Type B pancreatic cell (in vitro differentiated cells): ENCODE measurements at regions not wholly inside any gene's neighbourhood (a gene's known extent, or its start where the extent isn't known, plus 50 kb on each side); places are given as distances from the start of the nearest gene placed in this dataset.

Experiments used
- DNase-seq: peaks from one replicate; pipeline ENCODE4 v3.0.0; 2021; ENCODE audit warnings: mixed read lengths; ENCODE audit not compliant: unreplicated experiment; ENCODE audit errors: extremely low spot score
- H3K27ac Mint-ChIP-seq: 2 replicates; pipeline ENCODE4 v1.8.0; 2021; ENCODE audit warnings: mild to moderate bottlenecking, mixed read lengths
- H3K27me3 Mint-ChIP-seq: 2 replicates; pipeline ENCODE4 v1.8.0; 2021; ENCODE audit warnings: mixed read lengths
- H3K36me3 Mint-ChIP-seq: 2 replicates; pipeline ENCODE4 v1.8.0; 2021; ENCODE audit warnings: mixed read lengths
- H3K4me1 Mint-ChIP-seq: one replicate; pipeline ENCODE4 v1.8.0; 2021; ENCODE audit warnings: mixed read lengths; ENCODE audit not compliant: unreplicated experiment
- H3K4me3 Mint-ChIP-seq: 2 replicates; pipeline ENCODE4 v1.8.0; 2021; ENCODE audit warnings: mild to moderate bottlenecking, mixed read lengths
- H3K9me3 Mint-ChIP-seq: 2 replicates; pipeline ENCODE4 v1.8.0; 2021; ENCODE audit warnings: mixed read lengths
- TF ChIP-seq, protein P1 (sequence below): fragments of 200-600 bp; sonication (generic); conservative IDR thresholded peaks from 2 replicates; pipeline ENCODE4 v1.5.0; 2021; ENCODE audit warnings: antibody characterized with exemption, mild to moderate bottlenecking

DNA sequence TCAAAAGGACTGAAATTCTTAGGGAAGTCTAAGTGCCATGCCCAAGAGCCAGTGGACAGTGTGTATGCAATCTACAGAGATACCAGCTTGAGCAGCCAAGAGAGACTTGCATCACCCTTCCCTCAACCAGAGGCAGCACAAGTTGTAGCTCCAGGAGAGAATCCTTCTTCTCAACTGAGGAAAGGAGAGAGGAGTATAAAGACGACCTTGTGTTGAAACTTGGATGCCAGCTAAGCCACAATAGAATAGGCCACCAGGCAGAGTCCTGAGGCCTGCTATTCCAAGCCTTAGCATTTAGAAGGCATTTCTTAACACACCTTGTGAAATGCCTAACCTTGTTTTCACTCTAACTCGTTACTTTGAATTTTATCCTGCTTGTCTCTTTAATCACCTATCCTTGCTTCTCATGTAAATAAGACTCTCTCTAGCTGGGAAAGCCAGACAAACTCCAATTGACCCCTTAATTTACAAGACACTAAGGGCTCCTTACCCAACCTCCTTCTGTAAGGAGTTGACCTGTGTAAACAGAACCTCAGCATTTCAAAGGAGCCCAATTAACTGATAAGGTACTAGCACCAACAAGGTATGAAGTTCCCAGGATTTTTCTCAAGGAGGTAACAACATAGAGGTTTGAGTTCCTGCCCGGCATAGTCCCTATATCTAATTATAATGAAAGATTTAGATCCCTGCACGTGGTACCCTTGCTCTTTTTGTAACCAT is 738.8 kb downstream of the AMY1C start:
- no peak for DNase-seq
- Mint-ChIP-seq H3K27ac (no peak overlapping the region), H3K27me3 (no peaks in the 10 kb centered on the region), H3K9me3 (no peaks in the 10 kb centered on the region), H3K36me3 (no peaks in the 10 kb centered on the region), H3K4me3 (no peak overlapping the region), H3K4me1 (no peaks in the 10 kb centered on the region)
- TF ChIP-seq, protein P1, sequence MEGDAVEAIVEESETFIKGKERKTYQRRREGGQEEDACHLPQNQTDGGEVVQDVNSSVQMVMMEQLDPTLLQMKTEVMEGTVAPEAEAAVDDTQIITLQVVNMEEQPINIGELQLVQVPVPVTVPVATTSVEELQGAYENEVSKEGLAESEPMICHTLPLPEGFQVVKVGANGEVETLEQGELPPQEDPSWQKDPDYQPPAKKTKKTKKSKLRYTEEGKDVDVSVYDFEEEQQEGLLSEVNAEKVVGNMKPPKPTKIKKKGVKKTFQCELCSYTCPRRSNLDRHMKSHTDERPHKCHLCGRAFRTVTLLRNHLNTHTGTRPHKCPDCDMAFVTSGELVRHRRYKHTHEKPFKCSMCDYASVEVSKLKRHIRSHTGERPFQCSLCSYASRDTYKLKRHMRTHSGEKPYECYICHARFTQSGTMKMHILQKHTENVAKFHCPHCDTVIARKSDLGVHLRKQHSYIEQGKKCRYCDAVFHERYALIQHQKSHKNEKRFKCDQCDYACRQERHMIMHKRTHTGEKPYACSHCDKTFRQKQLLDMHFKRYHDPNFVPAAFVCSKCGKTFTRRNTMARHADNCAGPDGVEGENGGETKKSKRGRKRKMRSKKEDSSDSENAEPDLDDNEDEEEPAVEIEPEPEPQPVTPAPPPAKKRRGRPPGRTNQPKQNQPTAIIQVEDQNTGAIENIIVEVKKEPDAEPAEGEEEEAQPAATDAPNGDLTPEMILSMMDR, result no peak

DNA sequence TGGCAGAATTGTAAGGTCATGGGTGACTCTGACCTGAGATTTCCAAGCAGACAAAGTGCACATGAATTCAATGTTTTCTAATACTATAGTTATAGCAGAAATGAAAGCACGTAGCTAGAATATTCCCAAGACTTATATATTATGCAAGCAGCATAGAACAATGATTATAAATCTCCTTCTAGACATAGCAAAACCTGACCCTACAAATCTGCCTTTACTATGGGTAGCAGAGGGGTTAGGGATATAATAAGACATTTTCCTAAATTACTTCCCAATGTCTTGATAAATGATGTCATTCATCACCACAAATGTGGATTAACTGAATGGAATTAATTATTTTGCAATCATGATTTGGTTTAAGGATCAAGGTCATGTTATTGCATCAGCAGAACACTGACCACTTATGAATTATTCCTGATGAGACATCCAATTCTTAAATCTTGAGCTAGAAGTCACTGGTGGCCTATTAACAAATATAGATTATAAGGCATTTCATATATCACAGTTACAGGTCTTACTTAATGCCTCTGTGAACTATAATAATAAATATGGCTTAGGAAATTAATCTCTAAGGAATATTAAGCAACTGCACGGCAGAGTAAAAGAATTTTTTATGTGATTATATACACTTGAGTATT is 776.6 kb downstream of the AMY1C start:
- TF ChIP-seq, protein P1, result no peak
- Mint-ChIP-seq H3K36me3 (no peaks in the 10 kb centered on the region), H3K27ac (no peak overlapping the region), H3K4me1 (no peaks in the 10 kb centered on the region), H3K4me3 (no peak overlapping the region), H3K9me3 (no peaks in the 10 kb centered on the region), H3K27me3 (no peaks in the 10 kb centered on the region)
- DNase-seq, result no peak

DNA sequence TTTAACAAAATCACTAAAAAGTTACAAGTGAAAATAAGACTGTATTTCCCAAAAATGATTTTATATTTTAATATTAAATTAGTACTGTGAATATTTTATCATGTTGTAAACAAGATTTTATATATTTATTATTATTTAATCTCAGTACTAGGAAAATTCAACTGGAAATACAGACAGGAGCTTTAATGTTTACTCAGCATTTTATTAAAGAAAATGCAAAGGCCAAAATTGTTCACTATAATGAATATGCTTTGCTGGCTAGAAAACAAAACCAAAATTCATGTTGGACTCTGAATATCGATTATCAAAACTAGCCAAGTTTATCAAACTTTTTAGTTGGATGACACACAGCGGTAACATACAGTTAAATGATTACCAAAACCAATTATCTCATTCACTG is 782.3 kb downstream of the AMY1C start:
- H3K27me3 Mint-ChIP-seq, result no peaks in the 10 kb centered on the region
- peaks cover 4% of the 10 kb centered on the region for H3K9me3 Mint-ChIP-seq
- DNase-seq, result no peak
- no peaks in the 10 kb centered on the region for H3K36me3 Mint-ChIP-seq
- H3K4me1 Mint-ChIP-seq, result no peaks in the 10 kb centered on the region
- no peak overlapping the region for H3K4me3 Mint-ChIP-seq
- TF ChIP-seq, protein P1, result no peak
- no peak overlapping the region for H3K27ac Mint-ChIP-seq

DNA sequence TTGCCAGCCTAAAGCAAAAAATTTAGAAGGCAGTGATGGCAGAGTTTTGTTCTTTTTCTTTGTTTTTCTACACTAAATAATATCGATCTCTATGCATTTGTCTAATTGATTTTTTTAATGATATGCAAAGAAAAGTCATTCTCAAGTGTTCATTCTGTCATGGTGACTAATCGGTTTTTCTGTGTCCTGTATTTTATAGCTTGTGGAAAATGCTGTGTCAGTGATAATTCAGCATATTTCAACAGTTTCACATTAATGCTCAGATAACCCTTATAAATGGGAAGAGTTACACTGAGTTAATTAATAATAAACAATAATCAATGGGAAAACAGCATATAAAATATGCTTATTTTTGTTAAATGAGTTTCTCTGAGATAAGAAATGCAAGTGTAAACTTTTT is 824.9 kb downstream of the AMY1C start:
- no peak overlapping the region for H3K4me3 Mint-ChIP-seq
- no peaks in the 10 kb centered on the region for H3K36me3 Mint-ChIP-seq
- H3K27me3 Mint-ChIP-seq, result no peaks in the 10 kb centered on the region

DNA sequence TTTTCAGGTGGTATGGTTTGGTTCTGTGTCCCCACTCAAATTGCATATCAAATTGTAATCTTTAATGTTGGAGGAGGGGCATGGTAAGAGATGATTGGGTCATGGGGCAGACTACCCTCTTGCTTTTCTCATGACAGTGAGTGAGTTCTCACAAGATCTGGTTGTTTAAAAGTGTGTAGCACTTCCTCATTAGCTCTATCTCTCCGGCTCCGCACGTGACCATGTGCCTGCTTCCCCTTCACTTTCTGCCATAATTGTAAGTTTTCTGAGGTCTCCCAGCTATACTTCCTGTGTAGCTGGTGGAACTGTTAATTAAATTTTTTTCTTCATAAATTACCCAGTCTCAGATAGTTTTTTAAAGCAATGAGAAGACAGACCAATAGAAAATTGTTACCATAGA is 843.2 kb downstream of the AMY1C start:
- no peak overlapping the region for H3K4me3 Mint-ChIP-seq
- DNase-seq, result no peak
- TF ChIP-seq, protein P1, result no peak
- no peaks in the 10 kb centered on the region for H3K27me3 Mint-ChIP-seq
- no peaks in the 10 kb centered on the region for H3K36me3 Mint-ChIP-seq
- no peaks in the 10 kb centered on the region for H3K9me3 Mint-ChIP-seq
- no peak overlapping the region for H3K27ac Mint-ChIP-seq
- no peaks in the 10 kb centered on the region for H3K4me1 Mint-ChIP-seq

More for the DNA sequence above, 824.9 kb downstream of the AMY1C start:
- TF ChIP-seq, protein P1, result no peak
- H3K9me3 Mint-ChIP-seq, result no peaks in the 10 kb centered on the region
- no peak for DNase-seq
- H3K4me1 Mint-ChIP-seq, result no peaks in the 10 kb centered on the region
- no peak overlapping the region for H3K27ac Mint-ChIP-seq
